ENCODE measurements at regions not wholly inside any gene's neighbourhood (a gene's known extent, or its start where the extent isn't known, plus 50 kb on each side); places are given as distances from the start of the nearest gene placed in this dataset.

DNA sequence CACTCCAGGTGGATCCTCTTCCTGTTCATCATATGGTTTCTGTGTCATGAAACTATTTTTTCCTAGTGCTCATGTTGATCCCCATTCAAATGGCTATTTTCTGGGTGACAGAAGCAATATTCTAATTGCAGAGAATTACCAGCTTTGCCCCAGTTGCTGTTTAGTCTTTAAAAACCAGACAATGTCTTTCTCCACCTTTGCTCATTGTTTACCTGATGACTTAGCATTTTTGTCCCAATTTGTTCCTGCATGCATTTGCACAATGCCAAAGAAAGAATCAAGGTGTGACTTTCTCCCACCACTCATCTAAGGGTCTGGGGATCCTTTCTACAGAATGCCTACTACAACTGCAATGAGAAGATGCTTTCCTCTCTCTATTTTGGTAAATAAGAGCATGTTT is 439.9 kb upstream of the MAF start:
- peaks cover 2% of the 10 kb centered on the region for H3K27me3 Mint-ChIP-seq (ENCODE audit: unreplicated experiment)
- H3K36me3 Mint-ChIP-seq (ENCODE audit: low read depth, unreplicated experiment) = no peaks in the 10 kb centered on the region
- DNase-seq (ENCODE audit: low spot score) = no peak
- TF ChIP-seq, protein P1, sequence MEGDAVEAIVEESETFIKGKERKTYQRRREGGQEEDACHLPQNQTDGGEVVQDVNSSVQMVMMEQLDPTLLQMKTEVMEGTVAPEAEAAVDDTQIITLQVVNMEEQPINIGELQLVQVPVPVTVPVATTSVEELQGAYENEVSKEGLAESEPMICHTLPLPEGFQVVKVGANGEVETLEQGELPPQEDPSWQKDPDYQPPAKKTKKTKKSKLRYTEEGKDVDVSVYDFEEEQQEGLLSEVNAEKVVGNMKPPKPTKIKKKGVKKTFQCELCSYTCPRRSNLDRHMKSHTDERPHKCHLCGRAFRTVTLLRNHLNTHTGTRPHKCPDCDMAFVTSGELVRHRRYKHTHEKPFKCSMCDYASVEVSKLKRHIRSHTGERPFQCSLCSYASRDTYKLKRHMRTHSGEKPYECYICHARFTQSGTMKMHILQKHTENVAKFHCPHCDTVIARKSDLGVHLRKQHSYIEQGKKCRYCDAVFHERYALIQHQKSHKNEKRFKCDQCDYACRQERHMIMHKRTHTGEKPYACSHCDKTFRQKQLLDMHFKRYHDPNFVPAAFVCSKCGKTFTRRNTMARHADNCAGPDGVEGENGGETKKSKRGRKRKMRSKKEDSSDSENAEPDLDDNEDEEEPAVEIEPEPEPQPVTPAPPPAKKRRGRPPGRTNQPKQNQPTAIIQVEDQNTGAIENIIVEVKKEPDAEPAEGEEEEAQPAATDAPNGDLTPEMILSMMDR (IDR thresholded peaks at IDR 0.05; ENCODE audit: unreplicated experiment) = no peak
- H3K27ac Mint-ChIP-seq (ENCODE audit: unreplicated experiment) = no peak overlapping the region
- no peaks in the 10 kb centered on the region for H3K9me3 Mint-ChIP-seq (ENCODE audit: unreplicated experiment)
- H3K4me3 Mint-ChIP-seq (ENCODE audit: unreplicated experiment) = no peak overlapping the region
- H3K4me1 Mint-ChIP-seq (ENCODE audit: unreplicated experiment) = peaks cover 5% of the 10 kb centered on the region

GRCh38 chr16:80039777-80040176 is 439.2 kb upstream of the MAF start:
- no peak overlapping the region for H3K4me3 Mint-ChIP-seq (ENCODE audit: unreplicated experiment)
- H3K9me3 Mint-ChIP-seq (ENCODE audit: unreplicated experiment) = no peaks in the 10 kb centered on the region
- H3K27ac Mint-ChIP-seq (ENCODE audit: unreplicated experiment) = no peak overlapping the region
- peaks cover 5% of the 10 kb centered on the region for H3K4me1 Mint-ChIP-seq (ENCODE audit: unreplicated experiment)
- peaks cover 2% of the 10 kb centered on the region for H3K27me3 Mint-ChIP-seq (ENCODE audit: unreplicated experiment)
- TF ChIP-seq, protein P1 (IDR thresholded peaks at IDR 0.05; ENCODE audit: unreplicated experiment) = no peak
- H3K36me3 Mint-ChIP-seq (ENCODE audit: low read depth, unreplicated experiment) = no peaks in the 10 kb centered on the region
- DNase-seq (ENCODE audit: low spot score) = no peak

DNA sequence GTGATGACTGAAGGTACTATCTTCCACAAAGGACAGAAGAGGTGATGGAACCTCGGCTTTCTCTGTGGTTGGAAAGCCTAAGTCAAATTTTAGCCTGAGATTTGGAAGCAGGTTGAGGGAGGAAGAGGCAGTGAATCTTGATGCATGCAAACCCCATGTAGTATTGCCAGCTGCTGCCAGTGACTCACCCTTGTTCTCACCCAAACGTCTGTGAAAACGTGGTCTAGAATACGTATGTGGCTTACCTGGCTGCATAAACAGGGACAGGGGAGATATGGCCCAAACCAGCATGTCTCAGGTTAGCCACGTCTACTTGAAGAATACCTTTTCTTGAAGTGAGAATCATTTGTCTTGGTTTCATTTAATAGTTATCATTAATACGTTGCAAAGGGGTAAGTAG is 438.0 kb upstream of the MAF start:
- Mint-ChIP-seq H3K4me3 (ENCODE audit: unreplicated experiment) (no peak overlapping the region), H3K27ac (ENCODE audit: unreplicated experiment) (no peak overlapping the region), H3K9me3 (ENCODE audit: unreplicated experiment) (no peaks in the 10 kb centered on the region), H3K27me3 (ENCODE audit: unreplicated experiment) (peaks cover 2% of the 10 kb centered on the region), H3K36me3 (ENCODE audit: low read depth, unreplicated experiment) (no peaks in the 10 kb centered on the region), H3K4me1 (ENCODE audit: unreplicated experiment) (peaks cover 5% of the 10 kb centered on the region)
- DNase-seq (ENCODE audit: low spot score) = no peak
- TF ChIP-seq, protein P1 (IDR thresholded peaks at IDR 0.05; ENCODE audit: unreplicated experiment) = no peak

GRCh38 chr16:80034948-80035663 is 434.6 kb upstream of the MAF start:
- Mint-ChIP-seq H3K4me3 (ENCODE audit: unreplicated experiment) (no peak overlapping the region), H3K36me3 (ENCODE audit: low read depth, unreplicated experiment) (no peaks in the 10 kb centered on the region), H3K27ac (ENCODE audit: unreplicated experiment) (no peak overlapping the region), H3K27me3 (ENCODE audit: unreplicated experiment) (no peaks in the 10 kb centered on the region), H3K9me3 (ENCODE audit: unreplicated experiment) (no peaks in the 10 kb centered on the region), H3K4me1 (ENCODE audit: unreplicated experiment) (peaks cover 9% of the 10 kb centered on the region)
- TF ChIP-seq, protein P1 (IDR thresholded peaks at IDR 0.05; ENCODE audit: unreplicated experiment) = no peak
- DNase-seq (ENCODE audit: low spot score) = no peak

DNA sequence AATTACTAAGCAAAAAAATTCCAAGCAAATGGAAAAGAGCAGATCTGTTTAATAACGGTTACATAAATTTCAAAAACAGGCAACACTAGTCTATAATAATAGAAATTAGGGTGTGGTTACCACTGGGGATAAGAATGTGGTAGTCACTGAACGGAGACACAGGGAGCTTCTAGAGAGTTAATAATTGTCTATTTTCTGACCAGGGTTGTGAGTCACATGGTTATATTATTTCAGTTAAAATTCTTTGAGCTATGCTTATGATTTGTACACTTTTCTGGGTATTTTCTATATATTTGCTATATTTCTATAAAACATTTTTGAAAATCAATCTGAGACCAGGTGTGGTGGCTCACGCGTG is 433.9 kb upstream of the MAF start:
- no peaks in the 10 kb centered on the region for H3K36me3 Mint-ChIP-seq (ENCODE audit: low read depth, unreplicated experiment)
- H3K27me3 Mint-ChIP-seq (ENCODE audit: unreplicated experiment) = no peaks in the 10 kb centered on the region
- no peaks in the 10 kb centered on the region for H3K9me3 Mint-ChIP-seq (ENCODE audit: unreplicated experiment)
- TF ChIP-seq, protein P1 (IDR thresholded peaks at IDR 0.05; ENCODE audit: unreplicated experiment) = no peak
- DNase-seq (ENCODE audit: low spot score) = no peak
- H3K4me1 Mint-ChIP-seq (ENCODE audit: unreplicated experiment) = peaks cover 9% of the 10 kb centered on the region
- H3K27ac Mint-ChIP-seq (ENCODE audit: unreplicated experiment) = no peak overlapping the region
- no peak overlapping the region for H3K4me3 Mint-ChIP-seq (ENCODE audit: unreplicated experiment)

All from endothelial cell (in vitro differentiated cells).